ENCODE measurements at regions not wholly inside any gene's neighbourhood (a gene's known extent, or its start where the extent isn't known, plus 50 kb on each side); places are given as distances from the start of the nearest gene placed in this dataset.
"Not testable (repeated sequence)": the region's sequence is repeated elsewhere in the genome, so short reads cannot be mapped to it uniquely, and the experiment has no call there.

GRCh38 chr4:18691431-18692200 is 670.1 kb upstream of the LCORL start:
- no peaks in the 10 kb centered on the region for H3K9me3 ChIP-seq (ENCODE audit: control insufficient read depth, insufficient read depth, low read length)
- TF ChIP-seq, protein P1, sequence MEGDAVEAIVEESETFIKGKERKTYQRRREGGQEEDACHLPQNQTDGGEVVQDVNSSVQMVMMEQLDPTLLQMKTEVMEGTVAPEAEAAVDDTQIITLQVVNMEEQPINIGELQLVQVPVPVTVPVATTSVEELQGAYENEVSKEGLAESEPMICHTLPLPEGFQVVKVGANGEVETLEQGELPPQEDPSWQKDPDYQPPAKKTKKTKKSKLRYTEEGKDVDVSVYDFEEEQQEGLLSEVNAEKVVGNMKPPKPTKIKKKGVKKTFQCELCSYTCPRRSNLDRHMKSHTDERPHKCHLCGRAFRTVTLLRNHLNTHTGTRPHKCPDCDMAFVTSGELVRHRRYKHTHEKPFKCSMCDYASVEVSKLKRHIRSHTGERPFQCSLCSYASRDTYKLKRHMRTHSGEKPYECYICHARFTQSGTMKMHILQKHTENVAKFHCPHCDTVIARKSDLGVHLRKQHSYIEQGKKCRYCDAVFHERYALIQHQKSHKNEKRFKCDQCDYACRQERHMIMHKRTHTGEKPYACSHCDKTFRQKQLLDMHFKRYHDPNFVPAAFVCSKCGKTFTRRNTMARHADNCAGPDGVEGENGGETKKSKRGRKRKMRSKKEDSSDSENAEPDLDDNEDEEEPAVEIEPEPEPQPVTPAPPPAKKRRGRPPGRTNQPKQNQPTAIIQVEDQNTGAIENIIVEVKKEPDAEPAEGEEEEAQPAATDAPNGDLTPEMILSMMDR (IDR thresholded peaks at IDR 0.05; ENCODE audit: low read depth, low read length) = no peak
- CTCF ChIA-PET = no interaction called here

GRCh38 chr4:18690291-18690955 is 668.9 kb upstream of the LCORL start:
- ChIA-PET CTCF (interaction anchor here (0.6 kb wide), 1 partner anchor 243 kb away, joined by 3 read pairs; no protein-coding TSS in a partner anchor), POLR2A (no interaction called here)
- Histone ChIP-seq H3K27ac (ENCODE audit: low read depth, low read length) (no peak overlapping the region), H3K9me3 (ENCODE audit: control insufficient read depth, insufficient read depth, low read length) (no peaks in the 10 kb centered on the region), H3K4me3 (ENCODE audit: low read depth, low read length) (no peak overlapping the region), H3K27me3 (ENCODE audit: control insufficient read depth, insufficient read depth, low read length) (no peaks in the 10 kb centered on the region)
- TF ChIP-seq, protein P1 (IDR thresholded peaks at IDR 0.05; ENCODE audit: low read depth, low read length) = no peak
- DNase-seq (ENCODE audit: low read depth, low spot score) = no peak

More at GRCh38 chr4:18691431-18692200, 670.1 kb upstream of the LCORL start:
- Histone ChIP-seq H3K4me3 (ENCODE audit: low read depth, low read length) (no peak overlapping the region), H3K27ac (ENCODE audit: low read depth, low read length) (no peak overlapping the region), H3K27me3 (ENCODE audit: control insufficient read depth, insufficient read depth, low read length) (no peaks in the 10 kb centered on the region)
- POLR2A ChIA-PET = no interaction called here
- no peak for DNase-seq (ENCODE audit: low read depth, low spot score)

DNA sequence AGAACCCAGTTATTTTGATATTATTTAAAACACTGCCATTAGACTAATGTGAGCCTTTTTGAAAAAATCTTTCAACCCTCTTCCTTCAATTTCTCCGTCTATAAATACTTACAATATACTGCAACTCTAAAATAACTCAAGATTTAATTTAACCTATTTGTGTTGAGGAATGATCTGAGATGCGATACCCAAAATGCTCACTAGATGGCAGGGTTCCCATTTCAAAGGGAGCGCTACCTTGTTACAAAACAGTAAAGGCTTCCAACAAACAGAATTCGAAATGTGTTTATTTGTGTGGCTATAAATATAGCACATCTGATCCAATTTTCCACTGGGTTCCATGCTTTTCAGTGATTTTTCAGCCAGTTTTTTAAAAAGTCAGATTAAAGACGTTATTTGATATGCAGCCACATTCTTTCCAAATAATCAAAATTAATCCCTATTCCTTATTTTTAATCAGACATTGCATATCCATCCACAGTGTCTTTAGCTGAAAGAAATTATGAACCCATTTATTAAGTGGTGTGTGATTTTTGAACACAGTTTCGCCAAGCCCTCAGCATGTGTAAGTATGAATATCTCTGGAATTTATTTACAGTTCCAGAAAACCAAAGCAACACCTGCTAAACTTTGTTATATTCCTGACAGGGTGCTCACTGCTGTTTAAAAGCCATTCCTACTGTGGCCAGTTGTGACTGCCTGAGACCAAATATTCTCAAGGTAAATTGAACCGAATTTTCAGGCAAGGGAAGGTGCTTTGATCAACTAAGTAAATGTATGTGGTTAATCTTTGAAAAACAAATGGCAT is 668.0 kb upstream of the LCORL start:
- H3K4me3 ChIP-seq (ENCODE audit: low read depth, low read length) = no peak overlapping the region
- no peaks in the 10 kb centered on the region for H3K9me3 ChIP-seq (ENCODE audit: control insufficient read depth, insufficient read depth, low read length)
- no peaks in the 10 kb centered on the region for H3K27me3 ChIP-seq (ENCODE audit: control insufficient read depth, insufficient read depth, low read length)
- H3K27ac ChIP-seq (ENCODE audit: low read depth, low read length) = no peak overlapping the region
- POLR2A ChIA-PET = no interaction called here
- DNase-seq (ENCODE audit: low read depth, low spot score) = peak; percentile 47
- CTCF ChIA-PET = no interaction called here
- TF ChIP-seq, protein P1 (IDR thresholded peaks at IDR 0.05; ENCODE audit: low read depth, low read length) = peak; percentile 88

DNA sequence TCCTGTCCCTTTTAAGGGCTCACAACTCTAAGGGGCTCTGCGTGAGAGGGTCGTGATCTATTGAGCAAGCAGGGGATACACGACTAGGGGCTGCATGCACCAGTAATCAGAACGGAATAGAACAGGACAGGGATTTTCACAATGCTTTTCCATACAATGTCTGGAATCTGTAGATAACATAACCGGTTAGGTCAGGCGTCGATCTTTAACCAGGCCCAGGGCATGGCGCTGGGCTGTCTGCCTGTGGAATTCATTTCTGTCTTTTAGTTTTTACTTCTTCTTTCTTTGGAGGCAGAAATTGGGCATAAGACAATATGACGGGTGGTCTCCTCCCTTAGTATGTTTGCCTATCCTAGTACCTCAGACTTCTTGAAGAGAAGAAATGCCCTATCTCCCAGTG is 666.8 kb upstream of the LCORL start:
- CTCF ChIA-PET = interaction anchor here (0.6 kb wide), 1 partner anchor 623 kb away, joined by 3 read pairs; no protein-coding TSS in a partner anchor
- POLR2A ChIA-PET = not testable (repeated sequence)

DNA sequence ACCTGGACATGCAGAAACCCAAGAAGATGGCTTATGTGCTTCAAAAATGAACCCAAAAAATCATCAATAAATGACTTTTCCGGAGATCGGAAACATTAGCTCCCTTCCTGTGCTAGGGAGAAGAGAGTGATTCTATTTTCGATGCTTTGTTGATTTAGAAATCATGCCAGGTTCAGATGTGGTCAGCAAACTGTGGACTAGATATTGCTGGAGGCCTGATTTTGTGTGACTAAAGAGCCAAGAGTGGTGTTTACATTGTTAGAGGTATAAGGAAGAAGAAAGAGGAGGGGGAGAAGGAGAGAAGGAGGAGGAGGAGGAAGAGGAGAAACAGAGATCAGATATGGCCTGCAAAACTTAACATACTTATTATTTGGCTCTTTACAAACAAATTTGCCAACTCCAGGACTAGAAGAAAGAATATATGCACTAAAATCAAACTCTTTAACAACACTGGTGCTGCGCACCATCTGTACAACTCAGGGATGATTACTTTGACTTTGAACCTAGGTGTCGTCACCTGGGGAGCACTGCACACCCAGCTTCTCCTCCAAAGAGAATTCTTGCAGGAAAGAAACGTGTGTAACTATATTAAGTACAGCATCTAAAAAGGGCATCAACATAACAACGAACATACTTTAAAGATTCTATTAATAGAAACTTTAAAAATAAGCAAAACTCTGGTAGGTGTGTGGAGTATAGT is 664.9 kb upstream of the LCORL start:
- Histone ChIP-seq H3K27me3 (ENCODE audit: control insufficient read depth, insufficient read depth, low read length) (no peaks in the 10 kb centered on the region), H3K9me3 (ENCODE audit: control insufficient read depth, insufficient read depth, low read length) (no peaks in the 10 kb centered on the region), H3K4me3 (ENCODE audit: low read depth, low read length) (no peak overlapping the region), H3K27ac (ENCODE audit: low read depth, low read length) (no peak overlapping the region)
- CTCF ChIA-PET = interaction anchor here (1.0 to 1.2 kb wide), 2 partner anchors 247 to 1562 kb away, joined by 3 read pairs; no protein-coding TSS in a partner anchor
- POLR2A ChIA-PET = no interaction called here
- no peak for DNase-seq (ENCODE audit: low read depth, low spot score)
- TF ChIP-seq, protein P1 (IDR thresholded peaks at IDR 0.05; ENCODE audit: low read depth, low read length) = no peak

More for the DNA sequence above, 666.8 kb upstream of the LCORL start:
- not testable (repeated sequence) for DNase-seq (ENCODE audit: low read depth, low spot score); H3K9me3 ChIP-seq (ENCODE audit: control insufficient read depth, insufficient read depth, low read length); H3K4me3 ChIP-seq (ENCODE audit: low read depth, low read length); H3K27ac ChIP-seq (ENCODE audit: low read depth, low read length); H3K27me3 ChIP-seq (ENCODE audit: control insufficient read depth, insufficient read depth, low read length)
